Activated CD4-positive, alpha-beta T cell treated with anti-CD3 and anti-CD28 coated beads, Interleukin-2, amount 50 U/mL, for 48 hours (primary cell): ENCODE measurements at regions not wholly inside any gene's neighbourhood (a gene's known extent, or its start where the extent isn't known, plus 50 kb on each side); places are given as distances from the start of the nearest gene placed in this dataset.
"Not testable (repeated sequence)": the region's sequence is repeated elsewhere in the genome, so short reads cannot be mapped to it uniquely, and the experiment has no call there.

ENCODE experiments used
- DNase-seq, 2 experiments: peaks; one replicate each; pipeline ENCODE4 v3.0.0-alpha.2; 2020

- no peak for DNase-seq
These were observed 90.5 kb upstream of the SIRPG start for GRCh38 chr20:1747953-1748577.

- not testable (repeated sequence) for DNase-seq
These were observed 84.5 kb upstream of the SIRPG start for GRCh38 chr20:1742049-1742434.

- DNase-seq: no peak
These were observed 83.9 kb upstream of the SIRPG start for GRCh38 chr20:1741309-1742048.

- DNase-seq: no peak
These were observed 79.6 kb upstream of the SIRPG start for GRCh38 chr20:1737134-1737533.

GRCh38 chr20:1735417-1736089 lies 78.0 kb upstream of the SIRPG start:
- DNase-seq: no peak

- peak; percentile 15 to 20 for DNase-seq
These were observed 76.8 kb upstream of the SIRPG start for GRCh38 chr20:1734269-1734858.

- DNase-seq: peak; percentile 24 to 33
These were observed 74.3 kb upstream of the SIRPG start for GRCh38 chr20:1731828-1732375.

GRCh38 chr20:1730981-1731711 lies 73.6 kb upstream of the SIRPG start:
- not testable (repeated sequence) for DNase-seq

GRCh38 chr20:1727303-1727702 lies 69.7 kb upstream of the SIRPG start:
- not testable (repeated sequence) for DNase-seq

- no peak for DNase-seq
These were observed 67.3 kb upstream of the SIRPG start for GRCh38 chr20:1724901-1725300.

- DNase-seq: no peak
These were observed 65.0 kb upstream of the SIRPG start for GRCh38 chr20:1722513-1723050.

GRCh38 chr20:1721687-1722512 lies 64.3 kb upstream of the SIRPG start:
- peak in 1 of 2 experiments; percentile 17 for DNase-seq

GRCh38 chr20:1720845-1721475 lies 63.4 kb upstream of the SIRPG start:
- DNase-seq: no peak

- no peak for DNase-seq
These were observed 62.6 kb upstream of the SIRPG start for GRCh38 chr20:1720226-1720625.

GRCh38 chr20:1718604-1719384 lies 61.2 kb upstream of the SIRPG start:
- no peak for DNase-seq

GRCh38 chr20:1712634-1713624 lies 55.4 kb upstream of the SIRPG start:
- no peak for DNase-seq

GRCh38 chr20:1711826-1712601 lies 54.4 kb upstream of the SIRPG start:
- no peak for DNase-seq

GRCh38 chr20:1711266-1711665 lies 53.7 kb upstream of the SIRPG start:
- no peak for DNase-seq
